HepG2 (cell line): ENCODE measurements at regions not wholly inside any gene's neighbourhood (a gene's known extent, or its start where the extent isn't known, plus 50 kb on each side); places are given as distances from the start of the nearest gene placed in this dataset.

Source experiments
- EP300 ChIP-seq, 3 experiments: sonication (generic) in 1 of 3; formaldehyde crosslinking in 1 of 3; IDR thresholded peaks; 2 replicates each; pipeline versions ENCODE4 v1.5.1 to v1.6.1; 2011 to 2020; ENCODE audit warnings: low read depth in 2 of 3, low read length in 2 of 3, borderline replicate concordance in 1 of 3, improper control_type of control experiment in 1 of 3, mild to moderate bottlenecking in 1 of 3, missing genetic modification reagents in 1 of 3, moderate library complexity in 1 of 3
- SIN3A ChIP-seq: IDR thresholded peaks from 2 replicates; pipeline ENCODE4 v1.6.1; 2011; ENCODE audit warnings: low read depth, mild to moderate bottlenecking, control low read depth, low read length, borderline replicate concordance
- ZNF598 ChIP-seq: sonication (generic); formaldehyde crosslinking; IDR thresholded peaks from 2 replicates; pipeline ENCODE4 v1.5.1; 2020; ENCODE audit warnings: mild to moderate bottlenecking, missing genetic modification reagents, borderline replicate concordance
- TF ChIP-seq, protein P1 (sequence below): sonication (generic); formaldehyde crosslinking; IDR thresholded peaks from 2 replicates; pipeline ENCODE4 v1.4.0; 2020; ENCODE audit warnings: mild to moderate bottlenecking, missing genetic modification reagents, borderline replicate concordance
- TF ChIP-seq, protein P2 (sequence below): sonication (generic); formaldehyde crosslinking; IDR thresholded peaks from 2 replicates; pipeline ENCODE4 v1.5.0; 2020; ENCODE audit warnings: mild to moderate bottlenecking, missing genetic modification reagents, moderate library complexity

DNA sequence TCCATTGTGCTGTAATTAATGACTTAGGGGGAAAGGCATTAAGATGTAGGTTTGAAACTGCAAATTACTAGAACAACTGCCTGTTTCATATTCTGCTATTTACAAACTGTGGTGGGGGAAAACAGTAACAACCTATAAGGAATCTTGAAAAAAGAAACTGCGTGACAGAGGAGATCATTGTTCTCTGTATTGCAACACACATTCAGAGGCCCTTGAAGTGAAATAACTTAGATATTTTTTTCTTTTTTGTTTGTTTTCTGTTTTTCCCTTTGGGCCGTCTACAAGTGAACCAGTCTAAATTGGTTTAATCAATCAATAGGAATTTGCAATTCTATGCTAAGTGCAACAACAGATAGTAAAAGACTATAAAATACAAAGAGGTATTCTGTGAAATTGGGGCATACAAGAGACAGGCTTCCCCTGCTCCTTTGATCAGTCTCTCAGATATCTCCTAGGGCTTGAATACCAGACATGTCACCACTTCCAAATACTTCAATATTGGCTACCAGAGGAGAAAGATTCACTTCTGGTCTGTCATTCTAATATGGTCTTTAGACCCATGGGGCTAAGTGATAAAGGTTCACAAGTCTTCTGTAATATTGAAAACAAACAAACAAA, 2055.1 kb upstream of the CELF4 start:
- TF ChIP-seq, protein P1, sequence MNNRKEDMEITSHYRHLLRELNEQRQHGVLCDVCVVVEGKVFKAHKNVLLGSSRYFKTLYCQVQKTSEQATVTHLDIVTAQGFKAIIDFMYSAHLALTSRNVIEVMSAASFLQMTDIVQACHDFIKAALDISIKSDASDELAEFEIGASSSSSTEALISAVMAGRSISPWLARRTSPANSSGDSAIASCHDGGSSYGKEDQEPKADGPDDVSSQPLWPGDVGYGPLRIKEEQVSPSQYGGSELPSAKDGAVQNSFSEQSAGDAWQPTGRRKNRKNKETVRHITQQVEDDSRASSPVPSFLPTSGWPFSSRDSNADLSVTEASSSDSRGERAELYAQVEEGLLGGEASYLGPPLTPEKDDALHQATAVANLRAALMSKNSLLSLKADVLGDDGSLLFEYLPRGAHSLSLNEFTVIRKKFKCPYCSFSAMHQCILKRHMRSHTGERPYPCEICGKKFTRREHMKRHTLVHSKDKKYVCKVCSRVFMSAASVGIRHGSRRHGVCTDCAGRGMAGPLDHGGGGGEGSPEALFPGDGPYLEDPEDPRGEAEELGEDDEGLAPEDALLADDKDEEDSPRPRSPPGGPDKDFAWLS: no peak
- no peak; a peak in 1 of 4 replicates for TF ChIP-seq EP300 (IDR thresholded peaks at IDR 0.05; ENCODE audit: low read depth in 2 of 2, low read length in 2 of 2)
- no peak for TF ChIP-seq EP300 (CRISPR knock-in tag; IDR thresholded peaks at IDR 0.05; ENCODE audit: borderline replicate concordance)
- no peak for TF ChIP-seq ZNF598 (CRISPR knock-in tag)
- TF ChIP-seq SIN3A: no peak
- TF ChIP-seq, protein P2, sequence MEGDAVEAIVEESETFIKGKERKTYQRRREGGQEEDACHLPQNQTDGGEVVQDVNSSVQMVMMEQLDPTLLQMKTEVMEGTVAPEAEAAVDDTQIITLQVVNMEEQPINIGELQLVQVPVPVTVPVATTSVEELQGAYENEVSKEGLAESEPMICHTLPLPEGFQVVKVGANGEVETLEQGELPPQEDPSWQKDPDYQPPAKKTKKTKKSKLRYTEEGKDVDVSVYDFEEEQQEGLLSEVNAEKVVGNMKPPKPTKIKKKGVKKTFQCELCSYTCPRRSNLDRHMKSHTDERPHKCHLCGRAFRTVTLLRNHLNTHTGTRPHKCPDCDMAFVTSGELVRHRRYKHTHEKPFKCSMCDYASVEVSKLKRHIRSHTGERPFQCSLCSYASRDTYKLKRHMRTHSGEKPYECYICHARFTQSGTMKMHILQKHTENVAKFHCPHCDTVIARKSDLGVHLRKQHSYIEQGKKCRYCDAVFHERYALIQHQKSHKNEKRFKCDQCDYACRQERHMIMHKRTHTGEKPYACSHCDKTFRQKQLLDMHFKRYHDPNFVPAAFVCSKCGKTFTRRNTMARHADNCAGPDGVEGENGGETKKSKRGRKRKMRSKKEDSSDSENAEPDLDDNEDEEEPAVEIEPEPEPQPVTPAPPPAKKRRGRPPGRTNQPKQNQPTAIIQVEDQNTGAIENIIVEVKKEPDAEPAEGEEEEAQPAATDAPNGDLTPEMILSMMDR: no peak
